ENCODE measurements at regions not wholly inside any gene's neighbourhood (a gene's known extent, or its start where the extent isn't known, plus 50 kb on each side); places are given as distances from the start of the nearest gene placed in this dataset.

DNA sequence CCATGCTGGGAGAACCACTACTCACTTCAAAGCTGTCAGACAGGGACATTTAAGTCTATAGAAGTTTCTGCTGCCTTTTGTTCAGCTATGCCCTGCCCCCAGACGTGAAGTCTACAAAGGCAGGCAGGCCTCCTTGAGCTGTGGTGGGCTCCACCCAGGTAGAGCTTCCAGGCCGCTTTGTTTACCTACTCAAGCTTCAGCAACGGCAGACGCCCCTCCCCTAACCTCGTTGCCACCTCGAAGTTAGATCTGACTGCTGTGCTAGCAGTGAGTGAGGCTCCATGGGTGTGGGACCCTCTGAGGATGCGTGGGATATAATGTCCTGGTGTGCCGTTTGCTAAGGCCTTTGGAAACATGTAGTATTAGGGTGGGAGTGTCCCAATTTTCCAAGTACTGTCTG lies 276.7 kb downstream of the ZIC4 start:
- in situ Hi-C loops (cut with HindIII; ENCODE audit: low sequenced_read_pairs), result no loop called here
- DNase-seq (ENCODE audit: low read depth), result no peak
- TF ChIP-seq, protein P1, sequence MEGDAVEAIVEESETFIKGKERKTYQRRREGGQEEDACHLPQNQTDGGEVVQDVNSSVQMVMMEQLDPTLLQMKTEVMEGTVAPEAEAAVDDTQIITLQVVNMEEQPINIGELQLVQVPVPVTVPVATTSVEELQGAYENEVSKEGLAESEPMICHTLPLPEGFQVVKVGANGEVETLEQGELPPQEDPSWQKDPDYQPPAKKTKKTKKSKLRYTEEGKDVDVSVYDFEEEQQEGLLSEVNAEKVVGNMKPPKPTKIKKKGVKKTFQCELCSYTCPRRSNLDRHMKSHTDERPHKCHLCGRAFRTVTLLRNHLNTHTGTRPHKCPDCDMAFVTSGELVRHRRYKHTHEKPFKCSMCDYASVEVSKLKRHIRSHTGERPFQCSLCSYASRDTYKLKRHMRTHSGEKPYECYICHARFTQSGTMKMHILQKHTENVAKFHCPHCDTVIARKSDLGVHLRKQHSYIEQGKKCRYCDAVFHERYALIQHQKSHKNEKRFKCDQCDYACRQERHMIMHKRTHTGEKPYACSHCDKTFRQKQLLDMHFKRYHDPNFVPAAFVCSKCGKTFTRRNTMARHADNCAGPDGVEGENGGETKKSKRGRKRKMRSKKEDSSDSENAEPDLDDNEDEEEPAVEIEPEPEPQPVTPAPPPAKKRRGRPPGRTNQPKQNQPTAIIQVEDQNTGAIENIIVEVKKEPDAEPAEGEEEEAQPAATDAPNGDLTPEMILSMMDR (IDR thresholded peaks at IDR 0.05; ENCODE audit: low read depth, low read length, missing control alignments), result no peak
- H3K4me3 ChIP-seq (ENCODE audit: low read depth, low read length), result no peak overlapping the region

DNA sequence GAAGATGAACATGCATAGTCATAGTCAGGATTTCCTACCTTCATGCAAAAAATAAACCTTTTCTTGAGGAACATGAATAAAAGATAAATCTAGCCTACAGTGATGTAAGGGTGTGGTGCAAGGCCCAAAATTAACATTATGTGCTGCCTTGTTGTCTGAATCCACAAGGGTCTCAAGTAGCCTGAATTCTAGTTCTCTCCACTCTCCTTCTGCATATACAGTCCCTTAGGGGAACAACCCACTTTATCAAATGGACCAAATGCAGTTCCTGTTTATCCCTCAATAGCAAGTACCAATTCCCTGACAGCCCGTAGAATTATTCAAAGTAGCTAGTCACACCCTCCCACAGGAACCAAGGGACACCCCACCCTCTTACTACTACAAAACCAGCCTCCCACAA lies 284.0 kb downstream of the ZIC4 start:
- TF ChIP-seq, protein P1 (IDR thresholded peaks at IDR 0.05; ENCODE audit: low read depth, low read length, missing control alignments), result no peak
- no peak overlapping the region for H3K4me3 ChIP-seq (ENCODE audit: low read depth, low read length)
- no peak for DNase-seq (ENCODE audit: low read depth)
- in situ Hi-C loops (cut with HindIII; ENCODE audit: low sequenced_read_pairs), result no loop called here

- in situ Hi-C loops (cut with HindIII; ENCODE audit: low sequenced_read_pairs), result no loop called here
- peak; percentile 37 for DNase-seq (ENCODE audit: low read depth)
- TF ChIP-seq, protein P1 (IDR thresholded peaks at IDR 0.05; ENCODE audit: low read depth, low read length, missing control alignments), result peak; percentile 62
- H3K4me3 ChIP-seq (ENCODE audit: low read depth, low read length), result no peak overlapping the region
Observed at GRCh38 chr3:147119989-147120388, 286.4 kb downstream of the ZIC4 start.

- H3K4me3 ChIP-seq (ENCODE audit: low read depth, low read length), result no peak overlapping the region
- TF ChIP-seq, protein P1 (IDR thresholded peaks at IDR 0.05; ENCODE audit: low read depth, low read length, missing control alignments), result no peak
- no peak for DNase-seq (ENCODE audit: low read depth)
- in situ Hi-C loops (cut with HindIII; ENCODE audit: low sequenced_read_pairs), result no loop called here
Observed at GRCh38 chr3:147119346-147119745, 287.0 kb downstream of the ZIC4 start.

GRCh38 chr3:147118611-147119010 lies 287.7 kb downstream of the ZIC4 start:
- in situ Hi-C loops (cut with HindIII; ENCODE audit: low sequenced_read_pairs), result no loop called here
- no peak overlapping the region for H3K4me3 ChIP-seq (ENCODE audit: low read depth, low read length)
- TF ChIP-seq, protein P1 (IDR thresholded peaks at IDR 0.05; ENCODE audit: low read depth, low read length, missing control alignments), result no peak
- DNase-seq (ENCODE audit: low read depth), result no peak

DNA sequence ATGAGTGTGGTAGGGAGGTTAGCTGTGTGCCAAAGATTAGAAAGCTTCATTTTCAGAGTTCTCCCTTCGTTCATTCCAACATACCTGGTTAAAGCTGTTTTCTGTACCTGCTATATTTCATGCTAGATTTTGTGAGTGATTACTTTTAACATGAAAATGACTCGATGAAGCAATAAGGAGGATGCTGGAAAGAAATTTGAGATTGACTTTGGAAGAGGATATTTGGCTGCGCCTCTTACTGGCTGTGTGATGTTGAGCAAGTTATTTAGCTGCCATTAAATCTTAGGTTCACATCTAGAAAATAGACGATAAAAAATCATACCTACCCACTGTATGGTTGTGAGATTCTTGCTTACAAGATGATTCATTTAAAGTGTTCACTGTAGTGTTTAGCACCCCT lies 288.7 kb downstream of the ZIC4 start:
- DNase-seq (ENCODE audit: low read depth), result no peak
- no peak overlapping the region for H3K4me3 ChIP-seq (ENCODE audit: low read depth, low read length)
- in situ Hi-C loops (cut with HindIII; ENCODE audit: low sequenced_read_pairs), result no loop called here
- TF ChIP-seq, protein P1 (IDR thresholded peaks at IDR 0.05; ENCODE audit: low read depth, low read length, missing control alignments), result no peak
